ENCODE measurements at regions not wholly inside any gene's neighbourhood (a gene's known extent, or its start where the extent isn't known, plus 50 kb on each side); places are given as distances from the start of the nearest gene placed in this dataset.

- intact Hi-C loops (cut with DNase I): no loop called here
- Histone ChIP-seq H3K9me3 (no peaks in the 10 kb centered on the region), H3K36me3 (no peaks in the 10 kb centered on the region), H3K27ac (no peak overlapping the region), H3K4me1 (no peaks in the 10 kb centered on the region), H3K4me3 (no peak overlapping the region), H3K27me3 (peaks cover 0 to 43% (median 0%) of the 10 kb centered on the region in 4 donors)
- TF ChIP-seq POLR2A (IDR thresholded peaks at IDR 0.05) (no peak), CTCF (IDR thresholded peaks at IDR 0.05) (no peak)
- 52 to 75% methylated on average over 5 of the region's 5 CpGs for WGBS, 2 donors
- no peak for DNase-seq
Observed at GRCh38 chr12:4091016-4091743, 182.4 kb upstream of the CCND2 start.

- intact Hi-C loops (cut with DNase I): no loop called here
- no peaks in the 10 kb centered on the region for H3K36me3 ChIP-seq
- DNase-seq: no peak
- no peaks in the 10 kb centered on the region for H3K4me1 ChIP-seq
- 85 to 92% methylated on average over 3 of the region's 3 CpGs for WGBS, 2 donors
- H3K27me3 ChIP-seq: peaks cover 0 to 39% (median 0%) of the 10 kb centered on the region in 4 donors
- H3K27ac ChIP-seq: no peak overlapping the region
- no peaks in the 10 kb centered on the region for H3K9me3 ChIP-seq
- TF ChIP-seq POLR2A (IDR thresholded peaks at IDR 0.05) (no peak), CTCF (IDR thresholded peaks at IDR 0.05) (no peak)
- H3K4me3 ChIP-seq: no peak overlapping the region
Observed at GRCh38 chr12:4089956-4090355, 183.6 kb upstream of the CCND2 start.

GRCh38 chr12:4089121-4089606 lies 184.4 kb upstream of the CCND2 start:
- H3K4me3 ChIP-seq: no peak overlapping the region
- no peak for TF ChIP-seq CTCF (IDR thresholded peaks at IDR 0.05)
- TF ChIP-seq POLR2A (IDR thresholded peaks at IDR 0.05): no peak
- no peaks in the 10 kb centered on the region for H3K4me1 ChIP-seq
- peaks cover 0 to 39% (median 0%) of the 10 kb centered on the region in 4 donors for H3K27me3 ChIP-seq
- H3K27ac ChIP-seq: no peak overlapping the region
- no peak for DNase-seq
- WGBS, 2 donors: 49 to 83% methylated on average over 2 to 5 of the region's 5 CpGs
- intact Hi-C loops (cut with DNase I): no loop called here
- H3K36me3 ChIP-seq: no peaks in the 10 kb centered on the region
- no peaks in the 10 kb centered on the region for H3K9me3 ChIP-seq

DNA sequence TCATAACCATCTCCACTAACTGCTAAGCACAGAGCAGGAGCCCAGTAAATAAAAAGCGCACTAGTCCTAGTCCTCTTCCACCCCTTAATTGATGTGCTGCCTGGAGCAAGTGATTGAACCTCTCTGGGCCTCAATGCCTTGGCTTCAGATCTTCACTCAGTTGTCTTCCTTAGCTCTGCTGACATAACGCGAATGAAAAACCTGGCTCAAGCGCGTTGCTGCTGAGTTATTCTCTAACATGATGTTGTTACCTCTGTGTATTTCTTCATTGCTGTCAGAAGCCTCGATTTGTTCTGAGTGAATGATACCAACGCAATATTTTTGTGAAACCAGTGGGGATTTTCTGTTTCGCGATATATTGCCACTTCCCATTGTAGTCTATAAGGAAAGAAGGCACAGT lies 185.1 kb upstream of the CCND2 start:
- Histone ChIP-seq H3K36me3 (no peaks in the 10 kb centered on the region), H3K27me3 (peaks cover 0 to 32% (median 0%) of the 10 kb centered on the region in 4 donors), H3K4me3 (no peak overlapping the region), H3K27ac (no peak overlapping the region), H3K9me3 (no peaks in the 10 kb centered on the region), H3K4me1 (no peaks in the 10 kb centered on the region)
- no peak for TF ChIP-seq POLR2A (IDR thresholded peaks at IDR 0.05)
- no peak for TF ChIP-seq CTCF (IDR thresholded peaks at IDR 0.05)
- whole genome bisulfite sequencing, 2 donors: 93 to 95% methylated on average over 9 of the region's 9 CpGs
- intact Hi-C loops (cut with DNase I): no loop called here
- no peak for DNase-seq

DNA sequence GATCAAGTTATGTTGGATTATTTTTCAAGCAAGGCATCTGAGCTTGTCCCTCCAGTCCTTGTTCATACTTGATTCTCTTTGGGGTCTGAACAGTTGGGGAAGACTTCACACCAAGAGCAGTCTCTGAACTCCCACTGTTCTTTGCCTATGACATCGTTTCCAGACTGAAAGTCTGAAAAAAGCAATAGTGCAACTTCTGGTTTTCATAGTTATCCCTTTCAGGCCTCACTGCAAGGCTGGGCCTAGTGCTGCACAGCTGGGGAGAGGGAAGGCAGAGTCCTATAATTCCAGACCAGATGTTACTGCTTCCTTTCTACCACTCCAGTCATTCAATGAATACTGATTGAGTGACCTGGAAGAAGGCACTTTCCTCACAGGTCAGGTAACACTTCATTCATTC lies 187.1 kb upstream of the CCND2 start:
- no peaks in the 10 kb centered on the region for H3K9me3 ChIP-seq
- no peak overlapping the region for H3K4me3 ChIP-seq
- peaks cover 0 to 25% (median 0%) of the 10 kb centered on the region in 4 donors for H3K27me3 ChIP-seq
- H3K4me1 ChIP-seq: no peaks in the 10 kb centered on the region
- TF ChIP-seq POLR2A (IDR thresholded peaks at IDR 0.05) (no peak), CTCF (IDR thresholded peaks at IDR 0.05) (no peak)
- intact Hi-C loops (cut with DNase I): no loop called here
- no peak for DNase-seq
- no peak overlapping the region for H3K27ac ChIP-seq
- WGBS, 2 donors: 27 to 50% methylated on average over 1 of the region's 1 CpG
- H3K36me3 ChIP-seq: no peaks in the 10 kb centered on the region
